CD4-positive, alpha-beta T cell treated with Interleukin-17A for 1 hour (primary cell): ENCODE measurements at regions not wholly inside any gene's neighbourhood (a gene's known extent, or its start where the extent isn't known, plus 50 kb on each side); places are given as distances from the start of the nearest gene placed in this dataset.

ENCODE experiments used
- DNase-seq: peaks from one replicate; pipeline ENCODE4 v3.0.0-alpha.2; 2020

DNA sequence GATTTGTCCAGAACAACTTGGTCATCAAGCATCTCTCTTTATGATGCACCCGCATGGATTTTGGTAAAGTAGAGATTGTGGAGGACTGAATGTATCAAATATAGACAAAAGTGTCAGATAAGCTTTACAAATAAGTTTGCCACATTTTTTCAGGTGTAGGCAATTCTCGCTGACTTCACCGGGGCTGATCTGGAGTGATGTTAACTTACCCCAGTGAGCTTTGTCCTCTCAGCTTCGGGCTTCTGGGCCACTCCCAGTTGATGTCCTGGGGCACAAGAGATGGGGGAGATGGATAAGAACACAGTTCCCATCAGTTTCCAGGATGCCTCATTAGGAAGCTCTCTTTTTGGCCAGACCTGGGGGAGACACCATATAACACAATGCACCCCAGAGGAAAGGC lies 117.7 kb downstream of the ETS2 start:
- DNase-seq, result no peak

DNA sequence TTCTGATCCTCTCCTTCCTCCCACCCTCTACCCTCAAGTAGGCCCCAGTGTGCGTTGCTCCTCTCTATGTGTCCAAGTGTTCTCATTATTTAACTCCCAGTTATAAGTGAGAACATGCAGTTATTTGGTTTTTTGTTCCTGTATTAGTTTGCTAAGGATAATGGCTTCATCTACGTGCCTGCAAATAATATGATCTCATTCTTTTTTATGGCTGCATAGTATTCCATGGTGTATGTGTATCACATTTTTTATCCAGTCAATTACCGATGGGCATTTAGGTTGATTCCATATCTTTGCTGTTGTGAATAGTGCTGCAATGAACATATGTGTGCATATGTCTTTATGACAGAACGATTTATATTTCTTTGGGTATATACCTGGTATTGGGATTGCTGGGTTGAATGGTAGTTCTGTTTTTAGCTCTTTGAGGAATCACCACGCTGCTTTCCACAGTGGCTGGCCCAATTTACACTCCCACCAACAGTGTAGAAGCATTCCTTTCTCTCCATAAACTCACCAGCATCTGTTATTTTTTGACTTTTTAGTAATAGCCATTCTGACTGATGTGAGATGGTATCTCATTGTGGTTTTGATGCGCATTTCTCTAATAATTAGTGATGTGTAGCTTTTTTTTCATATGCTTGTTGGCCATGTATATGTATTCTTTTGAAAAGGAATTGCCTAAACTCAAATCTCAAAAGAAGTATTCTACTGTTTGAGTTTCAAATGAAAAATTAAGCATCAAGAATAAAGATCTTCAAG lies 116.9 kb downstream of the ETS2 start:
- DNase-seq, result no peak

DNA sequence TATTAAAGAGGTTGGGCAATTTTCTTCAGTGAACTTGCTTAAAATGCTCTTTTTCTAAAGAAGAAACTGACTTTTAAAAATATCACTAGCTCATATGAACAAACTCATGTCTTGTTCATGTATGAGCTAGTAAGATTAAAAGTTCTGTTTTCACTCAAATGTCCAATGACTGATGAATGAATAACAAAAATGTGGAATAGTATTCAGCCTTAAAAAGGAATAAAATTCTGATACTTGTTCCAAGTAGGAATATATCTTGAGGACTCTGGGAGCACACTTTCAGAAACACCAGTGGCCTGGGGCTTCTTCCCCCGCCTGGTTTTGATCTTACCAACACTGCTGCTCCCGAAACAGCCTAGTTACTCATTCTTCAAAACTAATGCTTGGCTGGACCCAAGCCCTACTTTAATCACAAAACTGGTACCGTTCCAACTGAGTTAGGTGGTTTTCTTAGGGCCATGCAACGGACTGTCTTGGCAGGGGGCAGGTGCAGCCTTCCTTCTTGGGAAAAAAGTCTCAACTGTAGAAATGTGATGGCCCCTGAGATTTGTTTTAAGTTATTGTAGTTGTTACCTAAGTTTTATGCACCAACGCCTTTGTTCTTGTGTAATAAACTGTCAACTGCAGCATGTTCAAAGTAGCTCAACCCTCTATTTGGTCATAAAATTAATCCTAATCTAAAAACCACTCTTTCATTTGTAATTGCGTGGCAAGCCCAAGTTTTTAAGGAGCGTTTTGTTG lies 116.0 kb downstream of the ETS2 start:
- no peak for DNase-seq

DNA sequence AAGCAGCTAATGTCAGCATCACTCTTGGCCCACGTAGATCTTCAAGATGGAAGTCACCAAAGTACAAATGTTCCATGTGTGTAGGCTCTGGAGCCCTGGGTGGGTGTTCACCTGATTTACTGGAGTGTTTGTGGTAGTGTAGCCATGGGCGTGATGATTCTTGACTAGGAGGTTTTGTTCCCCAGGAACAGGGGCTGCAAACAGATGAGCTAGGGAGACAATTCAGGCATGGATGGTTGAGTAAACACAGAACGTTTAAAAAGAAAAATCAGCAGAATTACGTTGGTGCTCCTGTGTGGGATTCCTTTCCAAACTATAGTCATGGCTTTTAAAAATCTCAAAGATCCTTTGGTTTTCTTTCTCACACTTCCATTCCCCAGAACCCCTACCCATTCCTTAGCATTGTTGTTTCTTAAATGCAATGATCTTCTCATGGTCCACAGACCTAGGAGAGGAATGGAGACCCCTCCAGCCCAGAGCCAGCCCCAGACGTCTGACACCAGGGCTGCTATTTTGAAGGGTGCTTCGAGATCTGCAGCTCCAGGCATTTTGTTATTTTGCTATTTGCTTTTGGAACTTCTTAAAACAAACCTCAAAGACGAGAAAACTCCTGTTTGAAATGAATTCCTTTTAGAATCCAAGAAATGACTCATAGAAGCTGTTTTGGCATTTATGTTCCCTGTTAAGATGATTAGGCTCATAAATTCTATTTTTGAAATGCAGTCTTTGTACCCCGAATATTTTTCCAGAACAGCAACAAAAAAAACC lies 115.1 kb downstream of the ETS2 start:
- no peak for DNase-seq

DNA sequence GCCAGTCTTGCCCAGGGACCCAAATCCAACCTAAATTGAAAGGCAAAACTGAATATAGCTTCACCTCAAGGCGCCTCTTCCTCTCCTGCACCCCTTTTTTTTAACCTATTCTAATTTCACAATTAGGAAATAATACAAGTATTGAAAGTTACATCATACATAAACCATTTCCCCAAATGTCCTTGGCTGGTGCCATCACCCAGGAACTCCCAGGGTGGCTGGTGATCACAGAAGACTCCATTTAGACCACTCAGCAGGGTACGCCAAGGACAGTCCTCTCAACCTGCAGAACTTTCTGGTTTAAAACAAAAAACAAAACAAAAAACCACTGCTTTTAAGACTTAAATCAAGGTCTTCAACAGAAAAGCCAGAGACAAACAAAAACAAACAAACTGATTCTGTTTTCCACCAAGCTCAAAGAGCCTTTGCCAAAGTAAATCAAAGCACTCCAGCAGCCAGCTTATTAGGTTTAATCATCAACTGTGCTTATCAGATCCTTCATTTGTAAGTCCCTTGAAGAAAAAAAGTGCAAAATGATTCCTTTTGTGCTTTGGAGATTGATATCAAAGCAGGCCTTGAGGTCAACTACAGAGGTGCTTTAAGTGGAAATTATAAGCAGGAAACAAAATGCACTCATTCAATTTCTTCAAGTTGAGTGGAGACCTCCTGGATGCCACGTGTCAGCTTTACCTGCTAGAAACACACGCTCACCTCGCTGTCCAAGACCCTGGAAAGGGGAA lies 113.0 kb downstream of the ETS2 start:
- no peak for DNase-seq

DNA sequence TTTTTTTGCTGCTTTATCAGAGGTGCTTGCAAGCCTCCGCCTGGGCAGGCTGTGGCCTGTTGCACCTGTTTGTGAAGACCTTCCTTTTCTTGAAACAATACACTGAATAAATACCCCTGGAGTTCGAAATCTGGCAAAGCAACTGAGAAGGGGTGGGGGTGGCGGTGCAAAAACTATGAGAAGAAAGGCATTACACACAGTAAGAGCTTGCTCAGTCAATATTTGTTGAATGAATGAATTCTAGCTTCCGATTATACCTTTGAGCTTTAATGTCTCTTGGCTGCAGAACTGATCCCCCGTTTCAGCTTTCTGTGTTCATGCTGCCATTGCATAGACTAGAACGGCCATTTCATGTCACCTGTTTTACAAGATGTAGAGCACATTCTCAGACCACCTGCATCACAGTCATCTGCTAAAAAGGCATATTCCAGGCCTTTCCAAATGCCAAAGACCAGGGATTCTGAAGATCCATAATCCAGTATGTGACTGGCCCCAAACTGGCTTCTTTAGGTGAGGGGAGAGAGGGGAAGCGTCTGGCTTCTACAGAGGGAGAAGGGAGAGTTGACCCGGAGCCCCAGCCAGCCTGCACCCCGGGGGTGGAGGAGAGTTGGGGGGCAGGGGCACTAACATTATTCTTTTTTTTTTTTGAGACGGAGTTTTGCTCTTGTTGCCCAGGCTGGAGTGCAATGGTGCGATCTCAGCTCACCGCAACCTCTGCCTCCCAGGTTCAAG lies 111.5 kb downstream of the ETS2 start:
- no peak for DNase-seq

DNA sequence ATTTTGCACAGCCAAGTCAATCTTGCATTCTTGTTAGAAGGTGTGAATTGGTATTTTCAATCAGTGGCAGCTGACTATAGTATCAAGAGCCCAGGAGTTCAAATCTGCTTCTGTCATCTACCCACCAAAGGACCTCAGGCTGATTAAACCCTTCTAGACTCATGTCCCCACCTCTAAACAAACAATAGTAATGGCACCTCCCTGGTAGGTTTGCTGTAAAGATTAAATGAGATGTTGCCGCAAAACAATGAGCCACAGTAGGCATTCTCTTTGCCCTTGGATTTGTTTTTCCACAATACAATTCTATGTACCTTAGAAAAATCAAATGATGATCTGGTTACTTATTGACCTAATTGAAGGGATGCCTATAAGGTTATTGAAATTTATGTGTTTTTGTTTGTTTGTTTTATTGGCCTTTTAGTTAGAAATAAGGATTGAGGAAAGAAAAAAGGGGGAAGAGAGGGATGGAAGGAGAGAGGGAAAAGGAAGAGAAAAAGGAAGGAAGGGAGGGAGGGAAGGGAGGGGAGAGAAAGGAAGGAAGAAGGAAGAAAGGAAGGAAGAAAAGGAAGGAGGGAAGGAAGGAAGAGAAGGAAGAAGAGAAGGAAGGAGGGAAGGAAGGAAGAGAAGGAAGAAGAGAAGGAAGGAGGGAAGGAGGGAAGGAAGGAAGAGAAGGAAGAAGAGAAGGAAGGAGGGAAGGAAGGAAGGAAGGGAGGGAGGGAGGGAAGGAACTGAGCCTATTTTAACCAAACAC lies 110.7 kb downstream of the ETS2 start:
- DNase-seq, result no peak

DNA sequence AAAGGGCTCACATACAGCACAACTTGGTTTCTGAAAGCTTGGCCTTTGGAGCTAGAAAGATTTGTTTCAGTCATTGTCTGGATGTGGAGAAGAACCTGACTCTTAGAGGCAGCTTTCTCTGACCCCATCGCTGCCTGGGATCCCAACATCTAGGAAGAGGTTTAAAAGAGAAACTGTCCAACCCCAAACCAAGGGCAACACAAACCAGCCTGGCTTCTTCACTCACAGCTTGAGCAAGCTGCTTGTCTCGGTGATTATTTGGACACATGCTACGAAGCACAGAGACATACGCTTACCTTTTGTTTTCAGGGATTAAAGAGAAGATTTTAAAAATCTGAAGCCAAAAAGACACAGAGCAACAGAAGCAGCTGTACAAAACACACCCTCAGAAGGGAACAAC lies 109.8 kb downstream of the ETS2 start:
- no peak for DNase-seq

DNA sequence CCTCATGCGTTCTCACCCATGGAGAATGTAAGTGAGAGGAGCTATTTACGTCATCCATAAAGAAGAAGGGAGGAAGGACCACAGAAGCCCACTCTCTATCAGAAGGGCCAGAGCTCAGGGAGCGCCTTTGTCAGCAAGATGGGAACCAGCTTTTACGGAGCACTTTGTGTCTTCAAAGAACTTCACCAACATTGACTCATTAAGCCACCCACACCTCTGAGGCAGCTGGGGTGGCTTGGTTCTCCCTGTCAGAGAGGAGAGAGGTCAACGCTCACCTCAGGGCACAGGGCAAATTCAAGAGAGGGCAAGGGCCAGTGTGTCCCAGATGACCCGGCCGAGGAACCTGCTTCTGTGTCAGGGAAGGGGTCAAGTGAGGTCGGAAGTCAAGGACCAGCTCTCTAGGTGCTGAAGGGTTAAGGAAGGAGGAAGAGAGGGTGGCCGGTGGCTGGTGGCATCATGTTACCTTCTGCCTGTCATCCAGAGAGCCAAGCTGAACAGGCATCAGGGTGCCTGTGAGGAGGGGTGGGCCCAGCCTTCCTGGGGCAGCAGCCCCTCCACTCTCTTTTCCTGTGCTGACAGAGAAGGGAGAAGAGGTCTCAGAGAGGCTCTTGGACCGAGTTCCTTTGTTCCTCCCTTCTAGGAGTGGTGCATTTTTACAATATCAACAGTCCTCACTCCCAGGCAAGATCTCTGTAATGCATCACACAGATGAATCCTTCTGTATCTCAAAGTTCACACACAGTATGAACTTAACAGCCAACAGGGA lies 109.0 kb downstream of the ETS2 start:
- DNase-seq, result no peak

DNA sequence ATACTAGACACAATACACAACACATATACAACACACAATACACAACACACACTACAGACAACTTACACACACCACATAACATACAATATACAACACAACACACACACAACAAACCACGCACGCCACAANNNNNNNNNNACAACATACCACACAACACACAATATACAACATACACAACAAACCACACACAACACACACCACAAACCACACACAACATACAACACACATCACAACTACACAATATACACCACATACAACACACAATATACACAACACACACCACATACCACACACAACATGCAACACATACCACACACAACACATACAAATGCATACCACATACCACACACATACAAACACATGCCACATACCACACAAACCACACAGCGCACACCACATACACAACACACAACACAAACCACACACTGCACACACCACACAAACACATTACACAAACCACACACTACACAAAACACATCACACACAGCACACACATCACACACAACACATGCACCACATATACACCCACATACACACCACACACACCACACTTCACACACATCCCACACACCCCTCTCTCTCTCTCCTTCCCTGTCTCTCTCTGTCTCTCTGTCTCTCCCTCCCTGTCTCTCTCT lies 108.3 kb downstream of the ETS2 start:
- no peak for DNase-seq

DNA sequence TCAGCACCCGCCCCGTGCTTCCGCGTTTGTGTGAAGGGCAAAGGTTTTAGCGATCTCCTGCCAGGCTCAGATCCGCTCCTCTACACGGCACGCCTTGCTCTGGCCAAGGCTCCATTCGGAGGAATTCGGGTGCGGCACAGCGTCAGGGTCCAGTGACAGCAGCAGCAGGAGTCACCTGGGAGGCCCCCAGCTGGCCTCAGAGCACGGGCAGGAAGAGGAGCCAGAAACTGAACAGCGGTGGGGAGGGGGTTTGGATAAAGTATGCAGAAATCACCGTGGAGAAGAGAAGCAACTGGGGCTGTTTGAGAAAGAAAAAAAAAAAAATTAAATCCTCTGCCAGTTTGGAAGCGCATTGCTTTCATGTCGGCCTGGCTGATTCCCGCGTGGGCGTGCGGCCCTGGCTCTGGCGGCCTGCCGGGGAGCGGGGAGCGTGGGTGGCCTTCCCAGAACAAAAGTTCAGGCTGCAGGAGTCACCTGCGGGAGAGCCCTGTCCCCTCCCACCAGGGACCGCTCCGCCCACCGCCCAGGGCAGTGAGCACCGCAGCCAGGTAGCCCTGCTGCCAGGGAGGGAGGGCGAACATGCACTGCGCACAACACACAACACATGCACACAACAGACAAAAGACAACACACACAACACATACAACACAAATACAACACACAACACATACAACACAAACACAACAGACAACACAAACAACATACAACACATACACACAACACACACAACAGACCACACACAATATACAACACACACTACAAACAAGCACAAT lies 107.6 kb downstream of the ETS2 start:
- DNase-seq, result no peak

DNA sequence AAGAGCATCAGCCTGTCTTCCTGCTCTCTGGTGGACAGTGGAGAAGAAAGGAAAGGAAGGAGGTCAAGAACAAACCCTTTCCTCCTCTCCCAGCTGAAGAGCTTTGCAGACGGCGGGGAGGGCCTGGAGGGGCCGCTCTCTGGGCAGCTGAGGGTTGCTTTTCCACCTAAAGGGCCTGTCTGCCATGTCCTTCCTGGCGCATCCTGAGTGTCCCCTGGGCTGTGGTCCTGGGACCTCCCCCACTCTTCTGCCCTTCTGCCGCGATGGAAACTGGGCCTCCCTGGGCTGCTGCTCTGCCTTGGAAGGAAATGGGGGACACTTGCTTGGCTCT lies 107.0 kb downstream of the ETS2 start:
- DNase-seq, result no peak

DNA sequence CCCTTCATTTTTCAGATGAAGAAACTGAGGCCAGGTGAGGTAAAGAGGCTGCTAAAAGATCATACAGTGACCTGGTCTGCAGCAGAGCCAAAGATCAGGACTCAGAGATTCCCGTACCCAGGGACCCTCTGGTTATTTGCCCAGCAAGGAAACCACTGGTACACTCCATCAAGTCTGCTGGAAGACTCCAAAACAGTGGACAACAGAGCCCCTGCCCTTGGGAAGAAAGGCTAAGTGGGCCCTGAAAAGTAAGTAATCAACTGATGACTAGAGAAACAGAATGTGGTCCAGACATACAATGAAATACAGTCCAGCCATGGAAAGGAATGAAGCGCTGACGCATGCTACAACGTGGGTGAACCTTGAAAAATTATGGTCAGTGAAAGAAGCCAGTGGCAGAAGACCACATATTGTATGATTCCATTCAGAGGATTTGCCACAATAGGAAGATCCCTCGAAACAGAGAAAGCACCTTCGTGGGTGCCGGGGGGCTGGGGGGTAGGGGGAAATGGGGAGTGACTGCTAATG lies 106.4 kb downstream of the ETS2 start:
- DNase-seq, result no peak

DNA sequence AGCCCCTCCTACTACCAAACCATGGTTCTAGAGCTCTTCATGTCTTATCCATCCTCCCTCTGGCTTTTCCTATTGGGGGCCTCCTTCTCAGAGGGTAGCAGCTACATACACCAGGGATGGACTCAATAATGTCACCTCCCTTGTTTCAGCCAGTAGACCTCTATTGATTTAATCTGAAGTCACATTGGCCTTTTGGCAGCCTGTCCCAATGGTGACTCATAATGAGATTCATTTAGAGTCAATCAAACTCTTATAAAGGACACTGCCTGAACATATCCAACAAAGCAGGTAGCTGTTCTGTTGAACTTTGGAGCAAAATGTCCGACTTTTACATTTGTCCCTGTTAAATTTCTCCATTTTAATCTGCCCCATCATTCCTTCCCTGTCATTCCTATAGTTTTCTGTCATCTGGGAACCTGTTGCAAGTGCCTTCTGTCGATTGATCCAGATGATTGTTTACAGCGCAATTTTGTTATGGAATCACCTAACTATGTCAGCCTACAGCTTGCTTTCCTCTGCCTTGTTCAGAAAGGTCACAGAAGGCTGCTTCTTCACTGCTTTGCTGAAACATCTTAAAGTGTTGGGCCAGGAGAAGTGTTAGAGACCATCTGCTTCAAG lies 105.9 kb downstream of the ETS2 start:
- no peak for DNase-seq

DNA sequence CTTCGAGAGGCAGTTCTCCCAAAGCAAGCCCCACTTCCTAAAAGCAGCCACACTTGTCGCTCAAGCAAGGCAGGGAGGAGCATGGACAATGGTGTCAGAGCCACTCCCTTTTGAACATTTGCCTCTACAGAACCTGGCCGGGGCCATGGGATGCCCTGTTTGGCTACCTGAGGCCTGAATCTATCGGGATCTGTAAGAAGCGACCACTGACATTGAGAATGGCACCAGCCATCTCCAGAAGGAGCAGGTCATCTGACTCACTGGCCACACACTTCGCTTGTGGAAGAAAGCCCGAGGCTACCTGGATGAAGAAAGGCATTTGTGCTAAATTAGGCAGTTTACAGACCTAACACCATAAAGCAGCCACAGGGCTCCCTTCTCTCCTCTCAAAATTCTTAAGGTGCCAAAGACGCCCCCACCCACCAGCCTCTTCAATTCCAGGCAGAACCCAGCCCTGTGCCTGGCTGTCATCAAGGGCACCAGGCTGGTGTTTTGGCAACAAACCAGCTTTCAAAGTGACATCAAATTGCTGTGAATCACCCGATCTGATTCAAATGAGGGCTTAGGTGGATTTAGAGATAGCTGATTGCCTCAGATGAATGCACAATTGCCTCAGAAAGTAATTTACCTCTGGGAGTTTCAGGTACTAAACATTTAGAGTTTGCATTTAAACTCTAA lies 104.8 kb downstream of the ETS2 start:
- DNase-seq, result no peak

DNA sequence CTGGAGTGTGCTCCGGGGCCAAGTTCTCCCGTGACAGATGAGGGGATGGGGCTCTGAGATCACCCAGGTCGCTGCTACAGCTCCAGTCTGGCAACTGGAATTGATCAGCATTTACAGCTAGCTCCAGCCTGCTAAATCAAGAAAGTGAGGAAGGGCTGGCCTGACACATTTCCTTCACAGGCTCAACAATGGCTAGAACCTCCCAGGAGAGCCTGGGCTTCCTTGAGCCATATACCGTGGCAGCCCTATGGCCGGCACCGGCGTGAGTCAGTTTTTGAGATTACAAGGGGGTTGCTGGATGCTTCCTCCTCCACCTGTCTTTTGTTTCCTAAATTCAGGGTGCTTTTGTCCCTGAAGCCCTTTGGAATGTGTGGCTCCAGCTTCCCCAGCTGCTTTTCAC lies 104.2 kb downstream of the ETS2 start:
- no peak for DNase-seq

DNA sequence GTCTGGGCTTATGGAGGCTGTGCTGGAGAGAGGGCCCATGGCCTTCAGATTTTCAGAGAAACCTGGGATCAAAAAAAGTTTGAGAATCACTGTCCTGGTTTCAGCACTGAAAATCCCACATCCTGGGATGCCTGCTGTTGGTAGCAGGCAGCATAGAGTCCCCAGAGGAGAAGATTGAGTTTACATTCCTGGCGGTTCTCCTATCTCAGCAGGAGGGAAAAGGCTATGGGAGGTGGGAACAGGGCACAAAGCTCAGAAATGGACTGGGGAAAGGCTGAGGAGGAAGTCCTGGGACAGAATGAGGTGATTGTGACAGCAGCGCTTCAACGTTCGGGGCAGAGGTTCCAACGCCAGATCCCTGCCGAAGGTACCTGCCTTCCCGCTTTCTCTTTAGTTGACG lies 103.4 kb downstream of the ETS2 start:
- no peak for DNase-seq

DNA sequence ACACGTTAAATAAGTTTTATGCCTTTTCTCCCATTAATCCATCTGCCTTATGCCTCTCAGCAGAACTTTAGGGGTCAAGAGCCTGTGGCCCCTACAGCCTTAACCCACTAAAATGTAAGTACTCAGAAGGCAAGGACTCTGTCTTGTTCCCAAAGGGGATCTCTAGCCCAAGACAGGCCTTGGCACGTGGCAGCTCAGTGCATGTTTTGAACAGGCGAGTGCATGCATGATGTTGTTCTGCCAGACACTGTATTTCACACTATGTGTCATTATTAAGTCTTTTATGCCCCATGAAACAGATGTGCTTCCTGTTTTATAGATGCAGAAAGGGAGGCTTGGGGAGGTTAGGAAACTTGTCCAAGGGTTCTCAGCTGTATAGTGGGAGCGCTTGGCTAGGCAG lies 102.8 kb downstream of the ETS2 start:
- DNase-seq, result no peak
